Fibroblast of lung (primary cell): ENCODE measurements at regions not wholly inside any gene's neighbourhood (a gene's known extent, or its start where the extent isn't known, plus 50 kb on each side); places are given as distances from the start of the nearest gene placed in this dataset.

Experiments
- DNase-seq, 2 donors: peaks; one replicate each; pipeline versions ENCODE4 v3.0.0 to v3.0.0-alpha.2; 2010; ENCODE audit warnings: low read depth in 2 of 2
- H2AFZ ChIP-seq: 2 replicates; pipeline ENCODE4 v1.5.1; 2012; ENCODE audit warnings: low read length, control low read depth, inconsistent platforms
- H3K27ac ChIP-seq: 2 replicates; pipeline ENCODE4 v1.5.1; 2011; ENCODE audit warnings: low read length, control low read depth; ENCODE audit not compliant: insufficient read depth
- H3K27me3 ChIP-seq: 2 replicates; pipeline ENCODE4 v1.5.1; 2011; ENCODE audit warnings: mild to moderate bottlenecking, low read length; ENCODE audit not compliant: control insufficient read depth, insufficient read depth
- H3K36me3 ChIP-seq: 2 replicates; pipeline ENCODE4 v1.5.1; 2011; ENCODE audit warnings: low read length; ENCODE audit not compliant: control insufficient read depth, insufficient read depth
- H3K4me1 ChIP-seq: 2 replicates; pipeline ENCODE4 v1.5.1; 2011; ENCODE audit warnings: low read length; ENCODE audit not compliant: control insufficient read depth, insufficient read depth; ENCODE audit errors: extremely low read depth
- H3K4me2 ChIP-seq: 2 replicates; pipeline ENCODE4 v1.5.1; 2011; ENCODE audit warnings: low read length, control low read depth; ENCODE audit not compliant: insufficient read depth; ENCODE audit errors: extremely low read depth
- H3K4me3 ChIP-seq, 4 experiments: fragments of 200-600 bp in 1 of 4; sonication (generic) in 1 of 4; replicated peaks in 1 of 4; 2 replicates each; pipeline ENCODE4 v1.5.1; 2011 to 2016; ENCODE audit warnings: low read length in 4 of 4, low read depth in 3 of 4, mild to moderate bottlenecking in 3 of 4, control low read depth in 2 of 4, inconsistent platforms in 1 of 4, mixed read lengths in 1 of 4; ENCODE audit not compliant: insufficient read depth in 1 of 4; ENCODE audit errors: control extremely low read depth in 1 of 4
- H3K79me2 ChIP-seq: 2 replicates; pipeline ENCODE4 v1.5.1; 2012; ENCODE audit warnings: mild to moderate bottlenecking, low read length, inconsistent platforms; ENCODE audit not compliant: control insufficient read depth, insufficient read depth
- H3K9ac ChIP-seq: 2 replicates; pipeline ENCODE4 v1.5.1; 2011; ENCODE audit warnings: mild to moderate bottlenecking, low read length, control low read depth; ENCODE audit not compliant: insufficient read depth
- H3K9me3 ChIP-seq: 2 replicates; pipeline ENCODE4 v1.5.1; 2012; ENCODE audit warnings: low read depth, low read length; ENCODE audit not compliant: control insufficient read depth, insufficient read depth
- H4K20me1 ChIP-seq: 2 replicates; pipeline ENCODE4 v1.5.1; 2011; ENCODE audit warnings: low read length; ENCODE audit not compliant: control insufficient read depth, insufficient read depth; ENCODE audit errors: extremely low read depth
- CTCF ChIP-seq, 2 donors: IDR thresholded peaks in 1 of 2; conservative IDR thresholded peaks in 1 of 2; 1 replicate in 1 of 2; 2 replicates in 1 of 2; pipeline ENCODE4 v1.5.1; 2011 to 2012; ENCODE audit warnings: low read length in 2 of 2, control low read depth in 1 of 2, inconsistent platforms in 1 of 2, low read depth in 1 of 2, mild to moderate bottlenecking in 1 of 2
- EZH2 ChIP-seq: IDR thresholded peaks from 2 replicates; pipeline ENCODE4 v1.5.1; 2012; ENCODE audit warnings: low read length, control low read depth, mild to moderate bottlenecking; ENCODE audit errors: missing control alignments

- TF ChIP-seq CTCF (conservative IDR thresholded peaks at IDR 0.05 in 1 of 2, IDR thresholded peaks at IDR 0.05 in 1 of 2; ENCODE audit: low read depth in 1 of 2, low read length in 2 of 2) = no peak
- Histone ChIP-seq H3K4me3 (no peak overlapping the region), H3K9me3 (no peaks in the 10 kb centered on the region), H3K79me2 (no peaks in the 10 kb centered on the region), H3K27ac (no peak overlapping the region), H3K36me3 (no peaks in the 10 kb centered on the region), H2AFZ (no peak overlapping the region), H4K20me1 (no peaks in the 10 kb centered on the region), H3K4me2 (no peak overlapping the region), H3K9ac (no peak overlapping the region), H3K4me1 (no peaks in the 10 kb centered on the region), H3K27me3 (no peaks in the 10 kb centered on the region)
- no peak for DNase-seq
Measured at GRCh38 chr6:168876956-168877355, 376.7 kb downstream of the THBS2 start.

- Histone ChIP-seq H3K27me3 (no peaks in the 10 kb centered on the region), H3K9me3 (no peaks in the 10 kb centered on the region)
Measured at GRCh38 chr6:168875811-168876576, 377.7 kb downstream of the THBS2 start.

GRCh38 chr6:168874637-168875036 is 379.0 kb downstream of the THBS2 start:
- Histone ChIP-seq H3K27me3 (no peaks in the 10 kb centered on the region), H3K27ac (no peak overlapping the region), H3K9ac (no peak overlapping the region), H3K4me1 (no peaks in the 10 kb centered on the region), H3K36me3 (no peaks in the 10 kb centered on the region), H3K4me3 (no peak overlapping the region), H4K20me1 (no peaks in the 10 kb centered on the region), H3K4me2 (no peak overlapping the region), H2AFZ (no peak overlapping the region), H3K9me3 (no peaks in the 10 kb centered on the region), H3K79me2 (no peaks in the 10 kb centered on the region)
- no peak for DNase-seq
- no peak for TF ChIP-seq CTCF (conservative IDR thresholded peaks at IDR 0.05 in 1 of 2, IDR thresholded peaks at IDR 0.05 in 1 of 2; ENCODE audit: low read depth in 1 of 2, low read length in 2 of 2)
- no peak for TF ChIP-seq EZH2

More at GRCh38 chr6:168875811-168876576, 377.7 kb downstream of the THBS2 start:
- H4K20me1 ChIP-seq = no peaks in the 10 kb centered on the region
- no peak overlapping the region for H3K9ac ChIP-seq
- H2AFZ ChIP-seq = no peak overlapping the region
- no peaks in the 10 kb centered on the region for H3K4me1 ChIP-seq
- no peak for DNase-seq
- H3K4me3 ChIP-seq = no peak overlapping the region
- TF ChIP-seq EZH2 (no peak), CTCF (conservative IDR thresholded peaks at IDR 0.05 in 1 of 2, IDR thresholded peaks at IDR 0.05 in 1 of 2; ENCODE audit: low read depth in 1 of 2, low read length in 2 of 2) (no peak)
- no peak overlapping the region for H3K27ac ChIP-seq
- H3K4me2 ChIP-seq = no peak overlapping the region
- no peaks in the 10 kb centered on the region for H3K36me3 ChIP-seq
- no peaks in the 10 kb centered on the region for H3K79me2 ChIP-seq
